HG02642 (cell line): ENCODE measurements at regions not wholly inside any gene's neighbourhood (a gene's known extent, or its start where the extent isn't known, plus 50 kb on each side); places are given as distances from the start of the nearest gene placed in this dataset.

Experiments
- ATAC-seq: cut with Tn5 transposase; IDR thresholded peaks from one replicate; pipeline ENCODE4 v1.9.1; 2021; ENCODE audit warnings: mild to moderate bottlenecking; ENCODE audit not compliant: unreplicated experiment, poor library complexity

- no peak for ATAC-seq
These were observed 287.7 kb downstream of the ACTL7B start for GRCh38 chr9:108568093-108568492.

GRCh38 chr9:108567571-108567970 is 288.2 kb downstream of the ACTL7B start:
- ATAC-seq, result no peak

GRCh38 chr9:108565651-108566378 is 290.0 kb downstream of the ACTL7B start:
- peak; percentile 82 for ATAC-seq

- no peak for ATAC-seq
These were observed 293.6 kb downstream of the ACTL7B start for GRCh38 chr9:108562176-108562575.

GRCh38 chr9:108559432-108559831 is 296.4 kb downstream of the ACTL7B start:
- ATAC-seq, result no peak

GRCh38 chr9:108554831-108555230 is 301.0 kb downstream of the ACTL7B start:
- no peak for ATAC-seq

GRCh38 chr9:108553111-108553635 is 302.6 kb downstream of the ACTL7B start:
- ATAC-seq, result no peak

- no peak for ATAC-seq
These were observed 303.2 kb downstream of the ACTL7B start for GRCh38 chr9:108552459-108553040.

GRCh38 chr9:108551030-108551841 is 304.6 kb downstream of the ACTL7B start:
- no peak for ATAC-seq

GRCh38 chr9:108550106-108550505 is 305.7 kb downstream of the ACTL7B start:
- ATAC-seq, result no peak

- no peak for ATAC-seq
These were observed 306.6 kb downstream of the ACTL7B start for GRCh38 chr9:108549184-108549583.

- no peak for ATAC-seq
These were observed 308.2 kb downstream of the ACTL7B start for GRCh38 chr9:108547411-108548135.

GRCh38 chr9:108546215-108546614 is 309.6 kb downstream of the ACTL7B start:
- ATAC-seq, result no peak

- ATAC-seq, result no peak
These were observed 310.4 kb downstream of the ACTL7B start for GRCh38 chr9:108545436-108545835.

- no peak for ATAC-seq
These were observed 310.9 kb downstream of the ACTL7B start for GRCh38 chr9:108544866-108545265.

- no peak for ATAC-seq
These were observed 312.5 kb downstream of the ACTL7B start for GRCh38 chr9:108543251-108543778.

- no peak for ATAC-seq
These were observed 318.0 kb downstream of the ACTL7B start for GRCh38 chr9:108537756-108538155.

- ATAC-seq, result no peak
These were observed 318.8 kb downstream of the ACTL7B start for GRCh38 chr9:108536836-108537601.

- ATAC-seq, result peak; percentile 64
These were observed 320.3 kb downstream of the ACTL7B start for GRCh38 chr9:108535526-108535925.
